ENCODE measurements at regions not wholly inside any gene's neighbourhood (a gene's known extent, or its start where the extent isn't known, plus 50 kb on each side); places are given as distances from the start of the nearest gene placed in this dataset.

DNA sequence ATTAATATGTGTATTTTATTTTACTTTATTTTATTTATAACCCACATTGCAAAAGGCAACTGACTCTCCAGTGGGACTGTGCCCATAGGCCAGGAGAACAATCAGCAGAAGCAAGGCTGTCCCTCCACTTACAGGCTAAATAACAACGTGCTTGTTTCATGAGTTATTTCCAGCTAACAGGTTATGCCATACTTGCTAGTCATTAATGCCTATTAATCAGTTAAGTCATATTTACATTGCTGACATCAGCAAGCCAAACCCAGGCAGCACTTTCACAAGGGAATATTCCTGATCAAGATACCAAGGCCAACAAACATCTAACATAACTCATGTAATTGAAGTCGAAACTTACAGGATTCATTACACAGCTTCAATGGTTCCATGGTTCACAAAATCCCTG is 92.1 kb downstream of the EN1 start:
- TF ChIP-seq RXRA (IDR thresholded peaks at IDR 0.05) (no peak), TAF1 (conservative IDR thresholded peaks at IDR 0.05) (no peak), RAD21 (IDR thresholded peaks at IDR 0.05) (no peak), SP1 (IDR thresholded peaks at IDR 0.05) (no peak), NR2F2 (IDR thresholded peaks at IDR 0.05) (no peak), GABPA (IDR thresholded peaks at IDR 0.05 in 1 of 2, conservative IDR thresholded peaks at IDR 0.05 in 1 of 2) (no peak), JUND (IDR thresholded peaks at IDR 0.05) (no peak), HNF4G (IDR thresholded peaks at IDR 0.05) (no peak), FOXA2 (IDR thresholded peaks at IDR 0.05) (no peak), HNF4A (conservative IDR thresholded peaks at IDR 0.05) (no peak), FOXA1 (IDR thresholded peaks at IDR 0.05) (no peak), YY1 (IDR thresholded peaks at IDR 0.05) (no peak)
- TF ChIP-seq, protein P1, sequence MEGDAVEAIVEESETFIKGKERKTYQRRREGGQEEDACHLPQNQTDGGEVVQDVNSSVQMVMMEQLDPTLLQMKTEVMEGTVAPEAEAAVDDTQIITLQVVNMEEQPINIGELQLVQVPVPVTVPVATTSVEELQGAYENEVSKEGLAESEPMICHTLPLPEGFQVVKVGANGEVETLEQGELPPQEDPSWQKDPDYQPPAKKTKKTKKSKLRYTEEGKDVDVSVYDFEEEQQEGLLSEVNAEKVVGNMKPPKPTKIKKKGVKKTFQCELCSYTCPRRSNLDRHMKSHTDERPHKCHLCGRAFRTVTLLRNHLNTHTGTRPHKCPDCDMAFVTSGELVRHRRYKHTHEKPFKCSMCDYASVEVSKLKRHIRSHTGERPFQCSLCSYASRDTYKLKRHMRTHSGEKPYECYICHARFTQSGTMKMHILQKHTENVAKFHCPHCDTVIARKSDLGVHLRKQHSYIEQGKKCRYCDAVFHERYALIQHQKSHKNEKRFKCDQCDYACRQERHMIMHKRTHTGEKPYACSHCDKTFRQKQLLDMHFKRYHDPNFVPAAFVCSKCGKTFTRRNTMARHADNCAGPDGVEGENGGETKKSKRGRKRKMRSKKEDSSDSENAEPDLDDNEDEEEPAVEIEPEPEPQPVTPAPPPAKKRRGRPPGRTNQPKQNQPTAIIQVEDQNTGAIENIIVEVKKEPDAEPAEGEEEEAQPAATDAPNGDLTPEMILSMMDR (IDR thresholded peaks at IDR 0.05; ENCODE audit: low read depth, low read length, missing input control) = no peak
- TF ChIP-seq, protein P2, sequence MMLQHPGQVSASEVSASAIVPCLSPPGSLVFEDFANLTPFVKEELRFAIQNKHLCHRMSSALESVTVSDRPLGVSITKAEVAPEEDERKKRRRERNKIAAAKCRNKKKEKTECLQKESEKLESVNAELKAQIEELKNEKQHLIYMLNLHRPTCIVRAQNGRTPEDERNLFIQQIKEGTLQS (IDR thresholded peaks at IDR 0.05) = no peak
- TF ChIP-seq, protein P3, sequence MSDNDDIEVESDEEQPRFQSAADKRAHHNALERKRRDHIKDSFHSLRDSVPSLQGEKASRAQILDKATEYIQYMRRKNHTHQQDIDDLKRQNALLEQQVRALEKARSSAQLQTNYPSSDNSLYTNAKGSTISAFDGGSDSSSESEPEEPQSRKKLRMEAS (IDR thresholded peaks at IDR 0.05) = no peak
- TF ChIP-seq, protein P4, sequence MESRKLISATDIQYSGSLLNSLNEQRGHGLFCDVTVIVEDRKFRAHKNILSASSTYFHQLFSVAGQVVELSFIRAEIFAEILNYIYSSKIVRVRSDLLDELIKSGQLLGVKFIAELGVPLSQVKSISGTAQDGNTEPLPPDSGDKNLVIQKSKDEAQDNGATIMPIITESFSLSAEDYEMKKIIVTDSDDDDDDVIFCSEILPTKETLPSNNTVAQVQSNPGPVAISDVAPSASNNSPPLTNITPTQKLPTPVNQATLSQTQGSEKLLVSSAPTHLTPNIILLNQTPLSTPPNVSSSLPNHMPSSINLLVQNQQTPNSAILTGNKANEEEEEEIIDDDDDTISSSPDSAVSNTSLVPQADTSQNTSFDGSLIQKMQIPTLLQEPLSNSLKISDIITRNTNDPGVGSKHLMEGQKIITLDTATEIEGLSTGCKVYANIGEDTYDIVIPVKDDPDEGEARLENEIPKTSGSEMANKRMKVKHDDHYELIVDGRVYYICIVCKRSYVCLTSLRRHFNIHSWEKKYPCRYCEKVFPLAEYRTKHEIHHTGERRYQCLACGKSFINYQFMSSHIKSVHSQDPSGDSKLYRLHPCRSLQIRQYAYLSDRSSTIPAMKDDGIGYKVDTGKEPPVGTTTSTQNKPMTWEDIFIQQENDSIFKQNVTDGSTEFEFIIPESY (IDR thresholded peaks at IDR 0.05) = no peak
- TF ChIP-seq, protein P5, sequence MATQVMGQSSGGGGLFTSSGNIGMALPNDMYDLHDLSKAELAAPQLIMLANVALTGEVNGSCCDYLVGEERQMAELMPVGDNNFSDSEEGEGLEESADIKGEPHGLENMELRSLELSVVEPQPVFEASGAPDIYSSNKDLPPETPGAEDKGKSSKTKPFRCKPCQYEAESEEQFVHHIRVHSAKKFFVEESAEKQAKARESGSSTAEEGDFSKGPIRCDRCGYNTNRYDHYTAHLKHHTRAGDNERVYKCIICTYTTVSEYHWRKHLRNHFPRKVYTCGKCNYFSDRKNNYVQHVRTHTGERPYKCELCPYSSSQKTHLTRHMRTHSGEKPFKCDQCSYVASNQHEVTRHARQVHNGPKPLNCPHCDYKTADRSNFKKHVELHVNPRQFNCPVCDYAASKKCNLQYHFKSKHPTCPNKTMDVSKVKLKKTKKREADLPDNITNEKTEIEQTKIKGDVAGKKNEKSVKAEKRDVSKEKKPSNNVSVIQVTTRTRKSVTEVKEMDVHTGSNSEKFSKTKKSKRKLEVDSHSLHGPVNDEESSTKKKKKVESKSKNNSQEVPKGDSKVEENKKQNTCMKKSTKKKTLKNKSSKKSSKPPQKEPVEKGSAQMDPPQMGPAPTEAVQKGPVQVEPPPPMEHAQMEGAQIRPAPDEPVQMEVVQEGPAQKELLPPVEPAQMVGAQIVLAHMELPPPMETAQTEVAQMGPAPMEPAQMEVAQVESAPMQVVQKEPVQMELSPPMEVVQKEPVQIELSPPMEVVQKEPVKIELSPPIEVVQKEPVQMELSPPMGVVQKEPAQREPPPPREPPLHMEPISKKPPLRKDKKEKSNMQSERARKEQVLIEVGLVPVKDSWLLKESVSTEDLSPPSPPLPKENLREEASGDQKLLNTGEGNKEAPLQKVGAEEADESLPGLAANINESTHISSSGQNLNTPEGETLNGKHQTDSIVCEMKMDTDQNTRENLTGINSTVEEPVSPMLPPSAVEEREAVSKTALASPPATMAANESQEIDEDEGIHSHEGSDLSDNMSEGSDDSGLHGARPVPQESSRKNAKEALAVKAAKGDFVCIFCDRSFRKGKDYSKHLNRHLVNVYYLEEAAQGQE (IDR thresholded peaks at IDR 0.05) = no peak
- 56% methylated on average over 2 of the region's 2 CpGs for WGBS
- Histone ChIP-seq H3K27me3 (ENCODE audit: control insufficient read depth in 4 of 4, insufficient read depth in 4 of 4, low read length in 3 of 4) (no peaks in the 10 kb centered on the region), H3K4me3 (ENCODE audit: low read depth in 1 of 3, low read length in 3 of 3) (no peak overlapping the region), H3K4me1 (ENCODE audit: control insufficient read depth in 4 of 4, insufficient read depth in 4 of 4, low read length in 3 of 4) (no peaks in the 10 kb centered on the region), H3K9me3 (ENCODE audit: control insufficient read depth in 4 of 4, low read length in 3 of 4) (no peaks in the 10 kb centered on the region), H3K27ac (ENCODE audit: low read depth in 1 of 2, low read length in 2 of 2) (no peak overlapping the region), H3K9ac (ENCODE audit: low read depth in 1 of 2, low read length in 2 of 2) (no peak overlapping the region), H3K36me3 (ENCODE audit: control insufficient read depth in 4 of 4, insufficient read depth in 3 of 4, low read depth in 1 of 4, low read length in 3 of 4) (no peaks in the 10 kb centered on the region)
- no peak for DNase-seq (ENCODE audit: low spot score)

All from liver (tissue), 8 donors.